ENCODE measurements at regions not wholly inside any gene's neighbourhood (a gene's known extent, or its start where the extent isn't known, plus 50 kb on each side); places are given as distances from the start of the nearest gene placed in this dataset.

- no peak for TF ChIP-seq POLR2A (IDR thresholded peaks at IDR 0.05; ENCODE audit: low read depth, low read length)
- TF ChIP-seq POLR2AphosphoS5 (IDR thresholded peaks at IDR 0.05; ENCODE audit: low read depth, low read length) = no peak
- TF ChIP-seq SPI1 (IDR thresholded peaks at IDR 0.05; ENCODE audit: low read depth, low read length) = no peak
- no peak for TF ChIP-seq PAX5 (IDR thresholded peaks at IDR 0.05; ENCODE audit: insufficient read depth, low read length, severe bottlenecking)
- TF ChIP-seq TAF1 (IDR thresholded peaks at IDR 0.05; ENCODE audit: low read depth, low read length) = no peak
- TF ChIP-seq POU2F2 (IDR thresholded peaks at IDR 0.05; ENCODE audit: low read depth, low read length) = no peak
Observed at GRCh38 chr6:4426968-4427367, 291.6 kb upstream of the ECI2 start.

All from GM12891 (cell line).